KBM-7 (cell line): ENCODE measurements at regions not wholly inside any gene's neighbourhood (a gene's known extent, or its start where the extent isn't known, plus 50 kb on each side); places are given as distances from the start of the nearest gene placed in this dataset.

ENCODE experiments used
- DNase-seq: peaks from one replicate; pipeline ENCODE4 v3.0.0-alpha.2; 2015
- in situ Hi-C: fragments of 300-500 bp; cut with MboI; formaldehyde crosslinking; loops from 2 replicates; pipeline ENCODE4 v1.14.3; 2020; ENCODE audit warnings: low sequenced_read_pairs, low pct_unique_long_range_greater_than_20kb, mixed read lengths

DNA sequence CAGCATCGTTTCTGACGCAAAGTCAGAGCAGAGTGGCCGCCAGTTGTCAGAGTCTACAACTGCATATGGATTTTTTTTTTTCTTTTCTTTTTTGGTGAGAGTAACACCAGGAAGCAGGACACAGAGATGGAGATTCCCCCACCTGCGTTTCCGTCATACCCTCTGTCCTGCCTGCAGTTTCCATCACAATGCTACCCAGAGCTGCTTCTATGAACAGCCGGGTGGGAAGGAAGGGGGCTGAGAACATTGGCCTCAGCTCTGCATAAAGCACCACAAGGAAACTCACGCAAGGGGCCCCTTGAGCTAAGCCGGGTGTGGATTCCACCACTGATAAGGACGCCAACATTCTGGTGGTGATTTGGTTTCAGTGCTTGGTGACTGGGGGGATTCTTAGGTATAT is 183.5 kb upstream of the AFDN start:
- in situ Hi-C loops: no loop called here
- no peak for DNase-seq

DNA sequence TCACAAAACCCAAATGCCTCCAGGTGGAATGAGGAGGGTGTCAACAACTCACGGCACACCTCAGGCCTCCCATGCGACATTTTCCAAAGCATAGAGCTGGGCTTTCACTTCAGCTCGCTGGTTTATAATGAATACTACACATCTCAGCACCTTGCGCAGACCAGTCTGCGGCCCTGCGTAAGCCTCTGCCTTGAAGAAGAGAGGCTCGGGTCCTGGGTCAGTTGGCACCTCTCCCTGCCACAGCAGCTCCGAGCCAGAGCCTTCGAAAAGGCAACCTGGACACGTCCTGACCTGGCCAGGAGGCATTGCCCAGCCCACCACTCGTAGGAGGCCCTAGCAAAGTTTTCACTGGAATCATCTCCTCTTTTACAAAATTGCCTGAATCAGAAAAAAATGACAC is 183.0 kb upstream of the AFDN start:
- in situ Hi-C loops: no loop called here
- DNase-seq: no peak

DNA sequence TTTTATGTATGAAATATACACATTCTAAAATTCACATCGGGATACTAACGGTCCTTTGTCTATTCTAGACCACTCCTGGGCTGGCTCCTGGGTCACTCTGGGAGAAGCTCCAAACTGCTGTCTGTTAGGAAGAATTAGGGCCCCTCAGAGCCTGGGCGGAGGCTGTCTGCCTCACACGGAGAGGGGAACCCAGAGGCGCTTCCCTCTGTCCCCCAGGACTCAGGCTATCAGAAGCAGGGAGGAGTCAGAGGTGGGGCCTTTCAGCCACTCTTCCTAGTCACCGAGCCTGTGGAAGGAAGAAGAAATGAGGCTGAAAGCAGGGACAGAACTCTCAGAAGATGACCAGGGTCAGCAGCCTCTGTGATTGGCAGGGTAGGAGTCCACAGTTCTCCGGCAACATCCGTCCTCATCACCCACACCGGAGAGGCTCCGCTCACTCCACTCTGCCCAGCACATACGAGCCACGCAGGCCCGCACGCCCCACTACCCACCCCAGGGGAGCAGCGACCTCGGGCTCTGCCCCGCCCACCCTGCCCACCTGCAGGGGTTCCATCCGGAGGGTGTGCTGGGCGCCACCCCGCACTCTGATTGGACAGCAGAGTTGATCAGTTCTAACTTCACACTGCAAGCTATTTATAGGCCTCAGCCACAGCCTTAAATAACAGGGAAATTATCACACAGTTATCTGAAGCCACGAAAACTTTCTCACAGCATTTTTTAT is 182.1 kb upstream of the AFDN start:
- in situ Hi-C loops: no loop called here
- no peak for DNase-seq

DNA sequence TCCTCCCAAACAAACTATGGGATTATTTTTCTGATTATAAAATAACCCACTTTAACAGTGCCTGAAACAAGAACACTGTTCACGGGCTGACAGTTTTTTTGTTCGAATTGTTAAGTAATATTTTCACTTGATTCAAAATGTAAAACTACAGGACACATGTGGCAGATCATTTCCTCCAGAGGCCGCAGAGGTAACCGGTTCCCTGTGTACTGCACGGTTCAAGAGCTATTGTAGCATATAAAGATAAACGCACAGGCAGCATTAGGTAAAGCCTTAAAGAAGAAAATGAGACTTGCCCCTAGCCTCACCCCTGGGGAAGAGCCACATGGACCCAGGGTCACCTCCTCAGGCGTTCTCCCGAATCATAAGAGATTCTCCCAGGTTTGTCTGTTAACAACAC is 181.3 kb upstream of the AFDN start:
- no peak for DNase-seq
- in situ Hi-C loops: no loop called here

DNA sequence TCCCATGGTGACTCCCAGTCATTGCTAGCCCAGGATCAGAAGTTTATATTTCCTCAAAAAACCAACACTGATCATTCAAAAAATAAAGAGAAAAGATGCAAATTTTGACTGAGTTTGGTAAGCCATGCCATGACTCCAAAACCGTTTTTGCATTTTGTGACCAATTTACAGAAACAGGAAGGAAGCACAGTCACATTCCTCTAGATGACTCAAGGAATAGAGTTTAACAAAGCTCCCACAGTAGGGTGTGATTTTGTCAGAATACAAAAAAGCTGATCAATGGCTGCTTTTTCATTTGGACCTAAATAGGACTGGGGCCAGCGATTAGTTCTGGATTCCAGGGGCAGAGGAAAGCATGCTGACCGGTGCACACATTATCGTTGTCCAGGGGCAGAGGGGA is 179.4 kb upstream of the AFDN start:
- in situ Hi-C loops: no loop called here

DNA sequence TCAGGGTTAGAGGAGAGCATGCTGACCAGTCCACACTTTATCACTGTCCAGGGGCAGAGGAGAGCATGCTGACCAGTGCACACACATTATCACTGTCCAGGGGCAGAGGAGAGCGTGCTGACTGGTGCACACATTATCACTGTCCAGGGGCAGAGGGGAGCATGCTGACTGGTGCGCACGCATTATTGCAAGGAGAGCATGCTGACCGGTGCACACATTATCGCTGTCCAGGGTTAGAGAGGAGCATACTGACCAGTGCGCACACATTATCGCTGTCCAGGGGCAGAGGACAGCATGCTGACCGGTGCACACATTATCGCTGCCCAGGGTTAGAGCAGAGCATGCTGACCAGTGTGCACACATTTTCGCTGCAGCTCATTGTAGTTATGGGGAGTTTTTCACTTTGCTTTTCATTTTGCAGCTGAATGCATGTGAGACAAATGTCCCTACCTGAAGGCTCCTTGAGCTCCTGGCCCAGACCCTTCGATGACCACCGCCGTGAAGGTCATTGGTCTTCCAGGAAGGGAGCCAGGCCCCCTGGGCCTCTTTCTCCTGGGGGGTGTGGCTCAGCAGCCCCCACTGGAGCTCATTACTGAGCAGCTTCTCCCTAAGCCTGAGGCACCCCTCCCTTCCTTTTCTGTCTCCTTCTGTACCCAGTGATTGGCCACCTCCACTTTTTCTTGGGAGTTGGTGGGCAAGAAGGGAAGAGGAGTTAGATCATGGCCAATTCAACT is 178.8 kb upstream of the AFDN start:
- no peak for DNase-seq
- in situ Hi-C loops: no loop called here

More for the DNA sequence above, 179.4 kb upstream of the AFDN start:
- DNase-seq: no peak

DNA sequence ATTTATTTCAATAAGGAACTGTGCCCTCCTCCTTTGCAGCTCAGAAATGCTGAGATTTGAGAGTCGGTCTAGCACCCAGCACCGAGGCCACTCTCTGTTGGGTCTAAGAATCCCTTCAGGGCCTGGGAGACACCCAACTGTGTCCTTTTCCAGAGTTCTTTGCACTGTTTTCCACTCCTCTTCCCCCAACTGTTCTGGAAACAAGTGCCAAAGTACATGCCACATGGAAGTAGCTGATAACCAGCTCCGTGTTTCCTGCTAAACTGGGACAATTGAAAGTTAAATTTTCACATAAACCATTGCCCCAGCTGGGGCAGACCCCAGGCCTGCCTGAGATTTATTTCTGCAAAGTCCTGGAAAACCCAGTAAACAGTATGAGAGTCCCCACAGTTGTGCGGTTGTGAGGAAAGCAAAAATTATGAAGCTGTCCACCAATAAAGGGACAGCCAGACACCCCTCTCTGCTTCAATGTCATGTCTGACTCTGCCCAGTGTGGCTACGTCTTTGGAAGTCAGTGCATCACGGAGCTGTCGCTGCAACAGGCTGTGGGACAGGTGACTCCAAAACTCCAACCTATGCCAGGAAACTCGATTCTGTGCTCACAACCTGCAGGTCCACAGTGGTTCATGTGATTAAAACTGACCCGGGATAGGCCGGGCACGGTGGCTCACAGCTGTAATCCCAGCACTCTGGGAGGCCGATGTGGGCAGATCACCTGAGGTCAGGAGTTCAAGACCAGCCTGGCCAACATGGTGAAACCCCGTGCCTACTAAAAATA is 178.0 kb upstream of the AFDN start:
- no peak for DNase-seq
- in situ Hi-C loops: no loop called here

DNA sequence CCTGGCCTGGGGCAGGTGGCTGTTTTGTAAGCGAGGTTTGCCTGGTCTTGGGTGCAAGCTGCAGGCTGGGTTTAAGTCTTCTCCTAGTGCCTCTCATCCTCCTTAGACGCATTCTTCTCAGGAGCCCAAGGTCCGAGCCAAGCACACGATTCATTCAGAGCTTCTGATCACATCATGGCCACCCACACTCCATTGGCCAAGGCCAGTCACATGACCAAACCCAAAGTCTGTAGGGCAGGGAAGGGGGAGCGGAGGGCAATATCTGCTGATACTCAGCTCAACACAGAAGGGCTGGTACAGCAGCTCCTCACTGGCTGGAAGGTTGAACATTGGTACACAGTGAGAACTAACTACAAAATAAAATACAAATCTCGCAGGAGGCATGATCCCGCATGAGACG is 177.2 kb upstream of the AFDN start:
- in situ Hi-C loops: no loop called here
- no peak for DNase-seq

DNA sequence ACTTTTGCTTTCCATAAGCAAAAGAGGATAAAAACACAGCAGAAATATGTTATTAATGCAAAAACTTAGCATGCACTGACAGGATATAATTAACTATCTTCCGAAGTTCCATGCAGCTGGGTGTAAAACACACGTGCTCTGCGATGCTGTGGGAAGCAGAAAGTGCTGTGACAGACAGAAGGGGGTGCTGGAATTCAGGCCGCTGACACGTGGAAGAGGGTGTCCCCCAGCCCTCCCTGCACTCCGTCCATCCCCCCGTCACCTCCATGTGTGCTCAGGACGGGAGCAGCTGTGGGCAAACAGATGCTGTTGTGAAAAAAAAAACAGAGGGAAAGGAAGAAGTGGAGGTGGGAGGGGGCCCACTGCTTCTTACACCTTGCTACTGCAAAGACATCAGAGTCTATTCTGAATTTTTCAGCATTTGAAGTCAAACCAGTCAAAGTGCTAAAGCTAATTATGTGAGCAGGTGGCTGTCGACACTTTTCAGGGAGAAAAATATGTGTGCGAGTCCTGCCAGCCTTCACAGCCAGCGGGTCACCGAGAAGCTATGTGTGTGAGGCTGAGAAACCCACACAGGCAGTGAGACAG is 175.9 kb upstream of the AFDN start:
- DNase-seq: no peak
- in situ Hi-C loops: no loop called here

DNA sequence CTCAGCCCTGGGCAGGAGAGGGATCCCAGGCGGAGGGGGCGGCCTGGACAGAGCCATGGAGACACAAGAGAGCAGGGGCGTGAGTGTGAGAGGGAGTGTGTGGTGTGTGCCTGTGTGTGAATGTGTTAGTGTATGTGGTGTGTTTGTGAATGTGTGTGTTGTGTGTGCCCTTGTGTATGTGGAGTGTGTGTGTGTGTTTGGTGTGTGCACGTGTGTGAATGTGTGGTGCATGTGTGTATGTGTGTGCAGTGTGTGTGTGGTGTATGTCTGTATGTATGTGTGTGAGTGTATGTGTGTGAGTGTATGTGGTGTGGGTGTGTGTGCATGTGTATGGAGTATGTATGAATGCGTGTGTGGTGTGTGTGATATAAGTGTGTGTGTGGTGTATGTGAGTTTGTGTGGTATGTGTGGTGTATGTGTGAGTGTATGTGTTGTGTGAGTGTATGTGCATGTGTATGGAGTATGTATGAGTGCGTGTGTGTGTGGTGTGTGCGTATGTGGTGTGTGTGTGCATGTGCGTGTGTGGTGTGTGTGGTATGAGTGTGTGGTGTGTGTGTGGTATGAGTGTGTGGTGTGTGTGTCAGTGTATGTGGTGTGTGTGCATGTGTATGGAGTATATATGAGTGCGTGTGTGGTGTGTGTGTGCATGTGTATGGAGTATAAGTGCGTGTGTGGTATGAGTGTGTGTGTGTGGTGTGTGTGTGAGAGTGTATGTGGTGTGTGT is 175.2 kb upstream of the AFDN start:
- DNase-seq: no peak
- in situ Hi-C loops: no loop called here

DNA sequence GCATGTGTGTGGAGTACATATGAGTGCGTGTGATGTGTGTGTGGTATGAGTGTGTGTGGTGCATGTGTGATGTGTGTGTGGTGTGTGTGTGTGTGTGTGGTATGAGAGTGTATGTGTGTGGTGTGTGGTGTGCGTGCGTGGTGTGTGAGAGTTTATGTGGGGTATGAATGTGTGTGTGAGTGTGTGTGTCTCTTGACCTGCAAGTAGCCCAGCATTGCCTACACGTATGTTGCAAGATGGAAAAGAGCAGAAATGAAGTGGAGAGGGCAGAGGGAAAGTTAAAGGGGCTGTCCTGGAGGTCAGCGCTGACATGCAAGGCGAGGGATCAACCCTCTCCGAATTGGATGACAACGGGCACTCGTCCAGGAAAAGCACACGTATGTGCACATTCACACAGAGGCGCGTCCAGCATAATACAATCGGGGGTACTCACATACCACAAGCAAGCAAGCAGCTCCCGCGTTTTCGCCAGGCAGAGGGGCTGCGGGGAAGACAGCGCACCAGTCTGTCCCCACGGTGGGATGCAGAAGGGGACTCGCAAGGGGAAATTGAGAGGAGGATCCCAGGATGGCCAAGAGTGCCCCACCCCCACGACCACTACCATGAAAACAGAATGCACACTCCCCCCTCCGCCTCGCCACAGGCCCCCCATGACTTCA is 174.5 kb upstream of the AFDN start:
- in situ Hi-C loops: no loop called here
- no peak for DNase-seq

DNA sequence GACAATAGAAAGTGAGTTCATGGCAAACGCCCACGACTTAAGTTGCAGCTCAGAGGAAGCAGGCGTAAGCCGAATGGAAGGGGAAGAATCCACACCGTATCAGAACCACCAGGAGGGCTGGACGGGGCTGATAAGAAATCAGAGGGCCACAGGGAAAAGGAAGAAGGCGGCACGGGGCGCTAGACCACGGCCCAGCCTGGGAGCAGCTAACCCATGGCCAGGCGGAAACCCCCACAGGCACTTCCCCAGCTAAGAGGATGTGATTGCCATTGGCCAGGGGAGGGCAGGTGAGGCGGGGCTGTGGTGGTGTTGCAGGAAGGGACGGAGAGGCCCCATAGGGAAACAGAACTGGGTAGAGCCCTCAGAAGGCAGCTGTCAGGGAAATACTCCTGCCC is 174.0 kb upstream of the AFDN start:
- in situ Hi-C loops: no loop called here
- DNase-seq: peak; percentile 73

DNA sequence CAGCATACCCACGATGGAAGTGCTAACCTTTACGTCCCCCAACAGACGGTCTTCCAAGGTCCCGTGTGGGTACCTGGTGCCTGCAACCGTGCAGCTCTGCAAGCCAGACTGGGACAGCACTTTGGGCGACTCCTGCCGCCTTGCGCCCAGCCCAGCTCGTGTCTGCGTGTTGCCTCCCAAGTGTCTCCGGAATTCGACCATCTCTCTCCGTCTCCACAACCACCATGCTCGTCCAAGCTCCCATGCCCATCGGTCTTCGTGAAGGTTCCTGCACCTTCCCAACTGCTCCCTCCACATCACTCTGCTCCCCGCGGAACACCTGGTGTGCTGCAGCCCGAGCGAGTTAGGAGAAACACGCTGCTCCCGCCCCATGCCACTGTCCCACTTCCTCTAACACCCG is 173.2 kb upstream of the AFDN start:
- in situ Hi-C loops: no loop called here
- DNase-seq: no peak

DNA sequence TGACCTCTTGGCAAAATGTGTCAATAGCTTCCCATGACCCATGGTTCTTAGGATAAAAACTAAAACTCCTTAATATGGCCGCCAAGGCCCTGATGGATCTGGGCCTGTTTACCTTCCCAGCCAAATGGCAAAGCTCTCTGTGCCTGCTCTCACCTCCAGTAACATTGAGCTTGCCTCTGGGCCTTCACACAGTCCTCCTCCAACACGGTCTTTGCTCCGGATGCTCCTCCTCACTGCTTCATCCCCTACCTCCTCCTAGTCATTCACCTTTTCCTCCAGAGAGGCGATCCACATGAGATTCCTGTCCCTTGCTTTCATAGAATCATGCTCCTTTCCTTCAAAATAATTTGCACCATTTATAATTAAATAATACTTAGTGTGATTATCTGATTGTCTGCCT is 172.3 kb upstream of the AFDN start:
- in situ Hi-C loops: no loop called here
- DNase-seq: no peak

DNA sequence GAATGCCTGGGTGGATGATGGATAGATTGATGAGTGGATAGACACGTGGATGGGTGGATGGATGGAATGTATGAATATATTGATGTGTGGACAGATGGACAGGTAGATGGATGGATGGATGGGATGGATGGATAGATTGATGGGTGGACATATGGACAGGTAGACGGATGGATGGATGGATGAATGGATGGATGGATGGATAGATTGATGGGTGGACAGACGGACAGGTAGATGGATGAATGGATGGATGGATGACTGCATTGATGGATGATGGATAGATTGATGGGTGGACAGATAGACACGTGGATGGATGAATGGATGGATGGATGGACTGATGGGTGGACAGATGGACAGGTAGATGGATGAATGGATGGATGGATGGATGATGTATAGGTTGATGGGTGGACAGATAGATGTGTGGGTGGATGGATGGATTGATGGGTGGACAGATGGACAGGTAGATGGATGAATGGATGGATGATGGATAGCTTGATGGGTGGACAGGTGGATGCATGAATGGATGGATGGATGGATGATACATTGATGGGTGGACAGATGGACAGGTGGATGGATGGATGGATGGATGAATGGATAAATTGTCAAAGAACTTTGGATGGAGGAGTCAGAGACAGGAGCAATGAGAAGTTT is 171.4 kb upstream of the AFDN start:
- in situ Hi-C loops: no loop called here
- DNase-seq: no peak

DNA sequence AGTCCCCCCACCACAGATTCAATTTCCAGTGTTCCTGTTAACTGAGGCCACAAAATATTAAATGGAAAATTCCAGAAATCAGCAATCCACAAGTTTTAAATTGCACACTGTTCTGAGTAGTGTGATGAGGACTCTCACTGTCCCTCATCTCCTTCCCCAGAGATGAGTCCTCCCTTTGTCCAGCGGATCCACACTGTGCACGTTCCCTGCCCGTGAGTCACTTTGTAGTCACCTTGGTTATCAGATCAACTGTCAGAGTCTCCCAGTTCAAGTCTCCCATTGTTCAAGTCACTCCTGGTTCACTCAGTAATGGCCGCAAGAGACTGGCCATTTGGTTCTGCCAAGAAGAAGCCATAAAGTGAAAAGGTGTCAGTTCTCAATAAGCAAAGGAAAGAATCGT is 168.6 kb upstream of the AFDN start:
- in situ Hi-C loops: no loop called here
- DNase-seq: no peak

DNA sequence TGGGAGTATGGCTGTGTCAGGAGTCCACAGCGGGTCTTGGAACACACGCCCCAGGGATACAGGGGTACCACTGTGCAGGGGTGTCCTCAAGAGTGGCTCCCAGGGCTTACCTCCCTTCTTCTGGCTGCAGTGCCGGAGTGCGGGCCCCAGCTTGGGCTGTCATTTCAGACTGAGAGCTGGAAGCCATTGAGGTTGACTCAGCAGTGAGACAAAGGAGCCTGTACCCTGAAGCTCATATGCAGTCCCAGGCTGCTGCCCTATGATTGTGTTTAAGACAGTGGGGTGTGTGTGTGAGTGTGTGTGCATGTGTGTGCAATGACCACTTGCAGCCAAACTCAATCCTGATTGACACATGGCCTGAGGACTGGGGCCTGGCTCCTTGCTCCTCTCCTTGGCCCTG is 167.7 kb upstream of the AFDN start:
- in situ Hi-C loops: no loop called here
- DNase-seq: no peak

DNA sequence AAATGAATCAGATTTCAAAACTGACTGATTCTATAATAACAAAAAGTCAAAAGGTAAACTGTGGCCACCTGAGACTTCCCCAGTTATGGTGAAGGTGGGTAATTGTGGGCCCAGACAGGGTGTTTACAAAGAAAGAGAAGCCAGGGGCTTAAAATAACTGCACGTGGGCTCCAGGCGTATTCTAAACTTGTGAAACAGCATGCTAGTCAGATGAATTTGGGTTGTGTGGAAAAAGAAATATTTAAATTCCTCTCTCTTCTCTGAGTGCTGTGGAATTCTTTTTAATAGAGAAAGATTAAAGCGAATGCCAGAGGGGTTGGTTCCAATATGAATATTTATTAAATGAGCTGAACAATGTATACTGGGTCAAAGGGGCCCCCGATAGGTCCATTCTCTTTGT is 166.3 kb upstream of the AFDN start:
- in situ Hi-C loops: no loop called here
- no peak for DNase-seq
